ENCODE measurements at regions not wholly inside any gene's neighbourhood (a gene's known extent, or its start where the extent isn't known, plus 50 kb on each side); places are given as distances from the start of the nearest gene placed in this dataset.

DNA sequence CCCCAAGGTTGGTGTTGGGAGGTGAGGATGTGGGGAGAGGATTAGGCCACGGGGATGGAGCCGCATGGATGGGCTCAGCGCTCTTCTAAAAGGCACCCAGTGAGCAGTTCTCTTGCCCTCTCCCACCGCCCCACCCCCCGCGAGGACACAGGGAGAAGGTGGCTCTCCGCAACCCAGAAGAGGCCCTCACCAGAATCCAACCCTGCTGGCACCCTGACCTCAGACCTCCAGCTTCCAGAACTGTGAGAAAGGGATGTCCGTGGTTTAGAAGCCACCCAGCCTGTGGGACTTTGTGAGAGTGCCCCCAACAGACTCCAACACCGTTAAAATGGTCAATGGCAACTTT lies 242.8 kb upstream of the PPP2R2D start:
- Mint-ChIP-seq H3K4me1 (ENCODE audit: unreplicated experiment) (no peaks in the 10 kb centered on the region), H3K9me3 (ENCODE audit: unreplicated experiment) (peaks cover 22% of the 10 kb centered on the region), H3K27ac (ENCODE audit: unreplicated experiment) (no peak overlapping the region), H3K4me3 (ENCODE audit: unreplicated experiment) (no peak overlapping the region), H3K27me3 (ENCODE audit: unreplicated experiment) (no peaks in the 10 kb centered on the region), H3K36me3 (ENCODE audit: unreplicated experiment) (no peaks in the 10 kb centered on the region)
- DNase-seq (ENCODE audit: extremely low spot score, unreplicated experiment), result no peak
- TF ChIP-seq CTCF (IDR thresholded peaks at IDR 0.05), result no peak

GRCh38 chr10:131658476-131659110 lies 242.2 kb upstream of the PPP2R2D start:
- Mint-ChIP-seq H3K27me3 (ENCODE audit: unreplicated experiment) (no peaks in the 10 kb centered on the region), H3K36me3 (ENCODE audit: unreplicated experiment) (no peaks in the 10 kb centered on the region), H3K9me3 (ENCODE audit: unreplicated experiment) (peaks cover 26% of the 10 kb centered on the region), H3K4me3 (ENCODE audit: unreplicated experiment) (no peak overlapping the region), H3K27ac (ENCODE audit: unreplicated experiment) (no peak overlapping the region), H3K4me1 (ENCODE audit: unreplicated experiment) (no peaks in the 10 kb centered on the region)
- TF ChIP-seq CTCF (IDR thresholded peaks at IDR 0.05), result no peak
- no peak for DNase-seq (ENCODE audit: extremely low spot score, unreplicated experiment)

GRCh38 chr10:131660427-131660826 lies 240.4 kb upstream of the PPP2R2D start:
- Mint-ChIP-seq H3K4me1 (ENCODE audit: unreplicated experiment) (no peaks in the 10 kb centered on the region), H3K36me3 (ENCODE audit: unreplicated experiment) (no peaks in the 10 kb centered on the region), H3K4me3 (ENCODE audit: unreplicated experiment) (no peak overlapping the region), H3K27me3 (ENCODE audit: unreplicated experiment) (no peaks in the 10 kb centered on the region), H3K9me3 (ENCODE audit: unreplicated experiment) (peaks cover 32% of the 10 kb centered on the region), H3K27ac (ENCODE audit: unreplicated experiment) (no peak overlapping the region)
- no peak for DNase-seq (ENCODE audit: extremely low spot score, unreplicated experiment)
- TF ChIP-seq CTCF (IDR thresholded peaks at IDR 0.05), result no peak

DNA sequence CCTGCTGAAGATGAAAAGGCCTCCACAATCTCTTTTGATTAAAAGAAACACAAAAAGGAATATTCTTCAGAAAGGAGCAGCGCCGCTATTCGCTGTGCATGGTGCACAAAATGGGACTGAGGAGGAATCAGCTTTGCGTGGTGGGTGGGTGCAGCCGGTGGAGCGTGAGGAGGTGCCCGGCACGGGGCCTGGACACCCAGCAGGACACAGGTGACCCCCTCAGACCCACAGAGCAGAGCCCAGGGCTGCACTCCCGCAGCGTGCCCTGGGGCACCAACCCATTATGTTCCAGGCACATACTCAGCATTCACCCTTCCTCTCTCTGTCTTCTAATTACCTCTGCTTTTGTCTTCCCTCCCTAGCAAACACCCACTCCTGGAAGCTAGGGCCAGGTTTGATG lies 238.0 kb upstream of the PPP2R2D start:
- no peaks in the 10 kb centered on the region for H3K36me3 Mint-ChIP-seq (ENCODE audit: unreplicated experiment)
- no peak for TF ChIP-seq CTCF (IDR thresholded peaks at IDR 0.05)
- H3K4me1 Mint-ChIP-seq (ENCODE audit: unreplicated experiment), result no peaks in the 10 kb centered on the region
- no peaks in the 10 kb centered on the region for H3K27me3 Mint-ChIP-seq (ENCODE audit: unreplicated experiment)
- no peak overlapping the region for H3K4me3 Mint-ChIP-seq (ENCODE audit: unreplicated experiment)
- DNase-seq (ENCODE audit: extremely low spot score, unreplicated experiment), result no peak
- peaks cover 37% of the 10 kb centered on the region for H3K9me3 Mint-ChIP-seq (ENCODE audit: unreplicated experiment)
- no peak overlapping the region for H3K27ac Mint-ChIP-seq (ENCODE audit: unreplicated experiment)

DNA sequence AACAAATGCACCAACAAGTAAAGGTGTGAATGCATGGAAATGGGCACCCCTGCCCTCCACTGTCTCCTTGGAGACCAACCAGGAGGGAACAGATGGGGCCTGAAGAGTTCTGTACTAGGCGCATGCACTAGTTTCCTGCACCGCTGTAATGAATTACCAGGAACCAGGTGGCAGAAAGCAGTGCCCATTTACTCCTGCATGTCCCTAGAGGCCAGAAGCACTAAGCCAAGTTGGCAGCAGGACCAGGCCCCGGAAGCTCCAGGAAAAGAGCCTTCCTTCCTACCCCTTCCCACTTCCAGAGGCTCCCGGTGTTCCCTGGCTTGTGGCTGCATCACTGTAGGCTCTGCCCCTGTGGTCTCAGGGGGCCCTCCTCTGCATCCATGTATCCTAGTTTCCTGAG lies 237.5 kb upstream of the PPP2R2D start:
- Mint-ChIP-seq H3K4me1 (ENCODE audit: unreplicated experiment) (no peaks in the 10 kb centered on the region), H3K36me3 (ENCODE audit: unreplicated experiment) (no peaks in the 10 kb centered on the region), H3K27me3 (ENCODE audit: unreplicated experiment) (no peaks in the 10 kb centered on the region), H3K4me3 (ENCODE audit: unreplicated experiment) (no peak overlapping the region), H3K9me3 (ENCODE audit: unreplicated experiment) (peaks cover 37% of the 10 kb centered on the region), H3K27ac (ENCODE audit: unreplicated experiment) (no peak overlapping the region)
- no peak for DNase-seq (ENCODE audit: extremely low spot score, unreplicated experiment)
- no peak for TF ChIP-seq CTCF (IDR thresholded peaks at IDR 0.05)

Data from osteocyte (in vitro differentiated cells).